ENCODE measurements at regions not wholly inside any gene's neighbourhood (a gene's known extent, or its start where the extent isn't known, plus 50 kb on each side); places are given as distances from the start of the nearest gene placed in this dataset.

DNA sequence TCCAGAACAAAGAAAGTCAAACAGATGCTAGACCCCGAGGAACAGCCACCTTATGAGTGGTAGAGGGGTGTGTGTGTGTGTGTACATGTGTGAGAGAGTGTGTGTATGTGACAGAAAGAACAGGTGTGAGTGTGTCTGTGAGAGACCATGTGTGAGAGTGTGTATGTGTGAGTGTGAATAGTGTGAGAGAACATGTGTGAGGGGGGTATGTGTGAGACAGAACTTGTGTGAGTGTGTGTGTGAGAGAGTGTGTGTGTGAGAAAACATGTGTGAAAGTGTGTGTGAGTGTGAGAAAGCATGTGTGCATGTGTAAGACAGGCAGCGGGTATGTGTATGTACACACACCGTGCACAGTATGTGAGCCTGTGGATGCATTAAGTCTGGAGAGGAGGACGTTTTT is 214.3 kb downstream of the SP3 start:
- peaks cover 16% of the 10 kb centered on the region for H3K4me1 ChIP-seq (ENCODE audit: control insufficient read depth, insufficient read depth, low read length, poor library complexity, severe bottlenecking)
- H3K9me3 ChIP-seq (ENCODE audit: control insufficient read depth, low read length) = no peaks in the 10 kb centered on the region
- H3K4me3 ChIP-seq (ENCODE audit: extremely low read depth, insufficient read depth, low read length, poor library complexity, severe bottlenecking) = no peak overlapping the region
- H3K36me3 ChIP-seq (ENCODE audit: control insufficient read depth, insufficient read depth, low read length) = no peaks in the 10 kb centered on the region
- H3K27ac ChIP-seq (ENCODE audit: low read depth, low read length, severe bottlenecking) = no peak overlapping the region
- WGBS, 2 experiments (ENCODE audit: insufficient coverage in 2 of 2) = 84 to 90% methylated on average over 3 to 4 of the region's 4 CpGs

DNA sequence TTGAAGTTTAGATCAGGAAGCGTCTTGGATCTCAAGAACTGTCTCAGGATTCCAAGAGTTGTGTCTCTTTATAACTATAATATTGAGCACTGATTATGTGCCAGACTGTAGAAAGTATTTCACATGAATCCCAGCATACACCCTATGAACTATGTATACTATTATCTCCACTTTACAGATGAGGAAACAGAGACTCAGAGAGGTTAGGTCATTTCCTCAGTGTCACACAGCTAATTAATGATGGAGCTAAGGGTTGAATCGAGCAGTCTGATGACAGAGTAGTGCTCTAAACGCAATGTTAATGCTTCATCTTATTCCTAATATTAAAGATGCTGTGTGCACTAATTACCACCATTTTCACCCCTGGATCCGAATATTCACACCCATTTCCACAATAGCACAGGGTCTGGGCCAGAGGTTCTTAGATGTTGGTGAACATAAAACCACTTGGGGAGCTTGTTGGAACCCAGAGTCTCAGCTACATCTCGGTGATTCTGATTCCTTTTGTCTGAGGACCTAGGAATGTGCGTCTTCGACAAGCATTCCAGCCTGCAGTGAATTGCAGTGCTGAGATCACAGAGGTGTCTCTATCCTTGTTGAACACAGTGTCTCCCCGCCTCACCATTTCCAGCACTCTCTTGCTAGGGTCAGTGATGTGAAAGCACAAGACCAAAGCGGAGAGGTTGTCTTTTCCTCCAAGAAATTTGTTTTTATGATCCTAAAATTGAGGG is 213.8 kb downstream of the SP3 start:
- peaks cover 14% of the 10 kb centered on the region for H3K4me1 ChIP-seq (ENCODE audit: control insufficient read depth, insufficient read depth, low read length, poor library complexity, severe bottlenecking)
- H3K36me3 ChIP-seq (ENCODE audit: control insufficient read depth, insufficient read depth, low read length) = no peaks in the 10 kb centered on the region
- no peaks in the 10 kb centered on the region for H3K9me3 ChIP-seq (ENCODE audit: control insufficient read depth, low read length)
- no peak overlapping the region for H3K4me3 ChIP-seq (ENCODE audit: extremely low read depth, insufficient read depth, low read length, poor library complexity, severe bottlenecking)
- no peak overlapping the region for H3K27ac ChIP-seq (ENCODE audit: low read depth, low read length, severe bottlenecking)
- 57 to 73% methylated on average over 4 of the region's 9 CpGs for WGBS, 2 experiments (ENCODE audit: insufficient coverage in 2 of 2)

DNA sequence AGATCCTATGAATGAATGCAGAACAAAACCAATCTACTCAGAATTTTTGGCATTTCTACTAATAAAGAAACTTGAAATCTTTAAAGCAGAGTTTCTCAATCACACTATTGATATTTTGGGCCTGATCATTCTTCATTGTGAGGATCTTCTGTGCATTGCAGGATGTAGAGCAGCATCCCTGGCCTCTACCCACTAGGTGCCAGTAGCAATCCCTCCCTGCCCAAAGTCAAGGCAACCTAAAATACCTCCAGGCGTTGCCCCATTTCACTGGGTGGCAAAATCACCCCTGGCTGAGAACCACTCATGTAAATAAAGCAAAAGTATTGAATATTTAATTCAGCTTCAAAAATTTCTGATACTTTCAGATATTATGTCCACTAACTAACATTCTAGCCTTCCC is 213.0 kb downstream of the SP3 start:
- no peaks in the 10 kb centered on the region for H3K9me3 ChIP-seq (ENCODE audit: control insufficient read depth, low read length)
- no peaks in the 10 kb centered on the region for H3K36me3 ChIP-seq (ENCODE audit: control insufficient read depth, insufficient read depth, low read length)
- peaks cover 14% of the 10 kb centered on the region for H3K4me1 ChIP-seq (ENCODE audit: control insufficient read depth, insufficient read depth, low read length, poor library complexity, severe bottlenecking)
- WGBS, 2 experiments (ENCODE audit: insufficient coverage in 2 of 2) = 43% methylated on average over 1 of the region's 1 CpG; no CpG with 5 or more reads in 1 of the 2 experiments
- no peak overlapping the region for H3K4me3 ChIP-seq (ENCODE audit: extremely low read depth, insufficient read depth, low read length, poor library complexity, severe bottlenecking)
- no peak overlapping the region for H3K27ac ChIP-seq (ENCODE audit: low read depth, low read length, severe bottlenecking)

DNA sequence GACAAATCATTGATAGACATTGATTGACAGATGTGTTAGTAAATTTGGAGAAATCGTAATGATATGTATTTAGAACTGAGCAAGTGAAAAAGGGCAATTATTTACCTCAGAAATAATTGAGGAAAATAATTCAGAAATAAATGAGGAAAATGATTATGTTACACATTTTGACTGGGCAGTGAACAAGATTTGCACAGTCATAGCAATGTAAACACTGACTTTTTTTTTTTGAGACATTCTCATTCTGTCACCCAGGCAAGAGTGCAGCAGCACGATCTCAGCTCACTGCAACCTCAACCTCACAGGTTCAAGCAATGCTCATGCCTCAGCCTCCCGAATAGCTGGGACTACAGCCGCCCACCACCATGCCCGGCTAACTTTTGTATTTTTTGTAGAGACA is 211.7 kb downstream of the SP3 start:
- H3K4me3 ChIP-seq (ENCODE audit: extremely low read depth, insufficient read depth, low read length, poor library complexity, severe bottlenecking) = no peak overlapping the region
- no peak overlapping the region for H3K27ac ChIP-seq (ENCODE audit: low read depth, low read length, severe bottlenecking)
- H3K4me1 ChIP-seq (ENCODE audit: control insufficient read depth, insufficient read depth, low read length, poor library complexity, severe bottlenecking) = peaks cover 14% of the 10 kb centered on the region
- H3K36me3 ChIP-seq (ENCODE audit: control insufficient read depth, insufficient read depth, low read length) = no peaks in the 10 kb centered on the region
- WGBS, 2 experiments (ENCODE audit: insufficient coverage in 2 of 2) = 92 to 93% methylated on average over 5 of the region's 5 CpGs
- H3K9me3 ChIP-seq (ENCODE audit: control insufficient read depth, low read length) = no peaks in the 10 kb centered on the region

DNA sequence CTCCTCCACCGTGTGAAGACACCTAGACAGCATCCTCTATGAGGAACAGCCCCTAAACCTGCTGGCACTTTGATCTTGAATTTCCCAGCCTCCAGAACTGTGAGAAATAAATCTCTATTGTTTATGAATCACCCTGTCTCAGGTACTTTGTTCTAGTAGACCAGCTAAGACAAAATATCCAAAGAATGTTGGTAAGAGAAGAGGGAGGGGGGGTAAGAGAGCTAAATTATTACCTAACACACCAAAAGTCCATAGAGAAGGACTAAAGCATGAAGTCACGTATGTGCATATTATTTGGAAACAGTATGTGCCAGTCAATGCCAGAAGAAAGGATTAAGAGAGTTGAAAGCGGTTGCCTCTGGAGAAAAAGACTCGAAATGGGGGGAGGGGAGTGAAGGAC is 211.0 kb downstream of the SP3 start:
- no peaks in the 10 kb centered on the region for H3K36me3 ChIP-seq (ENCODE audit: control insufficient read depth, insufficient read depth, low read length)
- H3K9me3 ChIP-seq (ENCODE audit: control insufficient read depth, low read length) = no peaks in the 10 kb centered on the region
- H3K4me3 ChIP-seq (ENCODE audit: extremely low read depth, insufficient read depth, low read length, poor library complexity, severe bottlenecking) = no peak overlapping the region
- no peak overlapping the region for H3K27ac ChIP-seq (ENCODE audit: low read depth, low read length, severe bottlenecking)
- peaks cover 14% of the 10 kb centered on the region for H3K4me1 ChIP-seq (ENCODE audit: control insufficient read depth, insufficient read depth, low read length, poor library complexity, severe bottlenecking)
- WGBS, 2 experiments (ENCODE audit: insufficient coverage in 2 of 2) = 72 to 85% methylated on average over 3 to 4 of the region's 4 CpGs

DNA sequence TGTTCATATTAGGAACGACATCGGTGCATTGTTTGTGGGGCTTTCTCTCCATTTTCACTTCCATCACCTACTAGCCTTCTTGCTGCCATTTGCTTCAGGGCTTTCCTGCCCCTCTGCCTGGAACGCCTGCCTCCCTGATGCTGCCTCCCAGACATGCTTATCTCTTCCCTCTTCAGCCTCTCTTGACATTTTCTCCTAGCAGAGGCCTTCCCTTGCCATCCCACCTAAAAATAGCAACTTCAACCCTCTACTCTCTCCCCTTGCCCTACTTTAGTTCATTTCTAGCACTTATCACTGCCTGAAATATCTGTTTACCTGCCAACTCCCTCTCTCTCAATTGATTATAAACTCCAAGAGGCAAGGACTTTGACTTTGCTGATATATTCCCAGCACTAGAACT is 210.3 kb downstream of the SP3 start:
- peaks cover 9% of the 10 kb centered on the region for H3K4me1 ChIP-seq (ENCODE audit: control insufficient read depth, insufficient read depth, low read length, poor library complexity, severe bottlenecking)
- 83 to 84% methylated on average over 3 of the region's 3 CpGs for WGBS, 2 experiments (ENCODE audit: insufficient coverage in 2 of 2)

DNA sequence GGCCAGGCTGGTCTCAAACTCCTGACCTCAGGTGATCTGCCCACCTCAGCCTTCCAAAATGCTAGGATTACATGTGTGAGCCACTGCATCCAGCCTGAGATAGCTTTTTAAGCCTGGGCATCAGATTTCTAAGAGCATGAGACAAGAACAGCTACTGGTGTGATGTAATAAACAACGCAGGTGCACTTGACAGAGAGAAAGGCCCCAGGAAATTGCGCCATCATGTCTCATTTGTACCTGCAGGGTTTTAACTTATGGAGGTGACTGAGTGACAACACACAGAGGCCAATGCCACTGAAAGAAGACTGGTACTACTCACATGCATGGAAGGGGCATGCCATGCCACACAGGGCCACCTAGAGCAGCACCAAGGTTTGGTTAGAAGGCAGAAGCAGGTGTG is 209.4 kb downstream of the SP3 start:
- Histone ChIP-seq H3K27ac (ENCODE audit: low read depth, low read length, severe bottlenecking) (no peak overlapping the region), H3K36me3 (ENCODE audit: control insufficient read depth, insufficient read depth, low read length) (no peaks in the 10 kb centered on the region), H3K4me3 (ENCODE audit: extremely low read depth, insufficient read depth, low read length, poor library complexity, severe bottlenecking) (no peak overlapping the region), H3K9me3 (ENCODE audit: control insufficient read depth, low read length) (no peaks in the 10 kb centered on the region), H3K4me1 (ENCODE audit: control insufficient read depth, insufficient read depth, low read length, poor library complexity, severe bottlenecking) (peaks cover 2% of the 10 kb centered on the region)
- WGBS, 2 experiments (ENCODE audit: insufficient coverage in 2 of 2) = 88 to 95% methylated on average over 2 of the region's 2 CpGs

More for the DNA sequence above, 210.3 kb downstream of the SP3 start:
- no peaks in the 10 kb centered on the region for H3K9me3 ChIP-seq (ENCODE audit: control insufficient read depth, low read length)
- no peak overlapping the region for H3K27ac ChIP-seq (ENCODE audit: low read depth, low read length, severe bottlenecking)
- H3K36me3 ChIP-seq (ENCODE audit: control insufficient read depth, insufficient read depth, low read length) = no peaks in the 10 kb centered on the region
- no peak overlapping the region for H3K4me3 ChIP-seq (ENCODE audit: extremely low read depth, insufficient read depth, low read length, poor library complexity, severe bottlenecking)

DNA sequence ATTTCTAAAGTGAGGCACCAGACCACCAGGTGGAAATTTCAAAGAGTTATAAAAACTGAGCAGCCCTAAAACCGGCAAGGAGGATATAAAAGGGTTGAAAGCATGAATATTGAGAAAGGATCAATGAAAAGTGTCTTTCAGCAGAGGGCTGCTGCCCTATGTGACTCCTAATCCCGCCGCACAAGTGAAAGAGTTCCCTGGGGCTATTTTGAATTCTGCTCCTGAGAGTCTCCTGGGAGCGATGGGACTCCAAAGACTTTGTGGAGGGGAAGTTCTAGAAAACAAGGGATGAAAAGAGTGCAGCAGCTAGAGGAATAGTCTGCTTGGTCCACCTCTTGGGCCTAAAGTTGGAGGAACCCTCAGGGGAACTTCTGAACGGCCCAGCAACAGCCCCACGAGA is 205.2 kb downstream of the SP3 start:
- no peak overlapping the region for H3K4me3 ChIP-seq (ENCODE audit: extremely low read depth, insufficient read depth, low read length, poor library complexity, severe bottlenecking)
- no peaks in the 10 kb centered on the region for H3K4me1 ChIP-seq (ENCODE audit: control insufficient read depth, insufficient read depth, low read length, poor library complexity, severe bottlenecking)
- H3K36me3 ChIP-seq (ENCODE audit: control insufficient read depth, insufficient read depth, low read length) = no peaks in the 10 kb centered on the region
- no peaks in the 10 kb centered on the region for H3K9me3 ChIP-seq (ENCODE audit: control insufficient read depth, low read length)
- no peak overlapping the region for H3K27ac ChIP-seq (ENCODE audit: low read depth, low read length, severe bottlenecking)
- WGBS, 2 experiments (ENCODE audit: insufficient coverage in 2 of 2) = 69 to 71% methylated on average over 6 of the region's 6 CpGs

DNA sequence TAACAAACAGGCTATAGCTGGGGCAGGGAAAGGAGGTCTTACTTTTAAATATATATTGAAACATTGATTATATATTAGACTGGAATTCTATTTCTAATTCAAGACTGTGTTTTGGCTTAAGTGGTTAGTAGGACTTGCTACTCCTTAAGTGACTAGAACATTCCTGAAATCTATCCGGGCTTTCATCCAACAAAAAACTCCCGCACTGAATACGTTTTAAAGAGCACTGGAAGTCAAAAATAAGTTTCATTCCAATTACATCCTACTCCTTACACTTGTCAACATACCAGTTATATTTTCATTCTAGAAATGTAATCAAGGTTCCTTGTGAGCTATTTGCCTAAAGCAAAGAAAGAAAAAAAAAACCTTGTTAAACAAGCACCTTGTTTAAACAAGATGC is 204.6 kb downstream of the SP3 start:
- Histone ChIP-seq H3K9me3 (ENCODE audit: control insufficient read depth, low read length) (no peaks in the 10 kb centered on the region), H3K36me3 (ENCODE audit: control insufficient read depth, insufficient read depth, low read length) (no peaks in the 10 kb centered on the region), H3K27ac (ENCODE audit: low read depth, low read length, severe bottlenecking) (no peak overlapping the region), H3K4me3 (ENCODE audit: extremely low read depth, insufficient read depth, low read length, poor library complexity, severe bottlenecking) (no peak overlapping the region), H3K4me1 (ENCODE audit: control insufficient read depth, insufficient read depth, low read length, poor library complexity, severe bottlenecking) (no peaks in the 10 kb centered on the region)
- 94% methylated on average over 3 of the region's 3 CpGs; no CpG with 5 or more reads in 1 of the 2 experiments for WGBS, 2 experiments (ENCODE audit: insufficient coverage in 2 of 2)

DNA sequence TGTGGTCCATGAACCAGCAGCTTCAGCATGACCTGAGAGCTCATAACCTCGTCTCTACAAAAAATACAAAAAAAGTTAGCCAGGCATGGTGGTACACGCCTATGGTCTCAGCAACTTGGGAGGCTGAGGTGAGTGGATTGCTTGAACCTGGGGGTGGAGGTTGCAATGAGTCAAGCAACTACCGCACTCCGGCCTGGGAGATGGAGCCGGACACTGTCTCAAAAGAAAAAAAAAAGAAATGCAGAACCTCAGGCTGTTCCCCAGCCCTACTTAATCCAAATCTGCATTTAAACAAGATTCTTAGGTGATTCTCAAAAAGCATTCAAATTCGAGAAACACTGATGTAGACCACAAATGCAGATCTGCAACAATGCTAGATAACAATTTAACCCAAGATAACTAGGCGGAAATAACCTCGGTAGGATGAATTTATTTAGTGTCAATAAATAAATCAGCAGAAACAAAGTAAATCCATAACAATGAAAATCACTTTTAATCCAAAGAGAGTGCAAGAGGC is 203.5 kb downstream of the SP3 start:
- H3K4me3 ChIP-seq (ENCODE audit: extremely low read depth, insufficient read depth, low read length, poor library complexity, severe bottlenecking) = no peak overlapping the region
- H3K27ac ChIP-seq (ENCODE audit: low read depth, low read length, severe bottlenecking) = no peak overlapping the region
- no peaks in the 10 kb centered on the region for H3K36me3 ChIP-seq (ENCODE audit: control insufficient read depth, insufficient read depth, low read length)
- WGBS, 2 experiments (ENCODE audit: insufficient coverage in 2 of 2) = 60 to 78% methylated on average over 4 of the region's 8 CpGs
- no peaks in the 10 kb centered on the region for H3K4me1 ChIP-seq (ENCODE audit: control insufficient read depth, insufficient read depth, low read length, poor library complexity, severe bottlenecking)
- no peaks in the 10 kb centered on the region for H3K9me3 ChIP-seq (ENCODE audit: control insufficient read depth, low read length)

DNA sequence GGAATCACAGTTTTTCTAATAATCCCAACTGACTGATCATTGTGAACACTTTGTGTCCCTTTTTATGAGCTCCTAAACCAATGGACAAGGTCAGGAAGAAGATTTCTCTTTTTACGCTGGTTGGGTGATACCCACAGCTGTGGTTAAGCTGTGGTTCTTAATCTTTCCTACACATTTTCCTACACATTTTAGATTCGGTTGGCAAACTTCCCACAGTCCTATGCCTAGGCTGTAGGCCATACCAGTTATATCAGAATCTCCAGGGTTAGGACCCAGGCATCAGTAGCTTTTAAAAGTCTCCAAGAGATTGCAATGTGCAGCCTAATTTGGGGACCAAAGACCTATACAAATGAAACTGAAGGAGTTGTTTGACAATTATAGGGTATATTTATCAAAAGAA is 203.0 kb downstream of the SP3 start:
- Histone ChIP-seq H3K4me3 (ENCODE audit: extremely low read depth, insufficient read depth, low read length, poor library complexity, severe bottlenecking) (no peak overlapping the region), H3K27ac (ENCODE audit: low read depth, low read length, severe bottlenecking) (no peak overlapping the region), H3K9me3 (ENCODE audit: control insufficient read depth, low read length) (no peaks in the 10 kb centered on the region), H3K4me1 (ENCODE audit: control insufficient read depth, insufficient read depth, low read length, poor library complexity, severe bottlenecking) (no peaks in the 10 kb centered on the region), H3K36me3 (ENCODE audit: control insufficient read depth, insufficient read depth, low read length) (no peaks in the 10 kb centered on the region)
- 87 to 100% methylated on average over 1 to 2 of the region's 2 CpGs for WGBS, 2 experiments (ENCODE audit: insufficient coverage in 2 of 2)
